Lower lobe of right lung (tissue), 2 donors: ENCODE measurements at regions not wholly inside any gene's neighbourhood (a gene's known extent, or its start where the extent isn't known, plus 50 kb on each side); places are given as distances from the start of the nearest gene placed in this dataset.

ENCODE experiments used
- ATAC-seq, 2 donors: fragments of 200-7000 bp; cut with Tn5 transposase; one replicate each; pipeline ENCODE4 v1.9.1; 2020 to 2022; ENCODE audit warnings: mild to moderate bottlenecking in 2 of 2, moderate library complexity in 2 of 2
- DNase-seq: peaks from one replicate; pipeline ENCODE4 v3.0.0-alpha.2; 2020
- H3K27ac ChIP-seq: fragments of 200-600 bp; one replicate; pipeline ENCODE4 v1.8.0; 2022
- H3K27me3 ChIP-seq: fragments of 200-600 bp; one replicate; pipeline ENCODE4 v1.8.0; 2022; ENCODE audit warnings: low read depth
- H3K36me3 ChIP-seq: fragments of 200-600 bp; one replicate; pipeline ENCODE4 v1.8.0; 2022; ENCODE audit warnings: mild to moderate bottlenecking
- H3K4me1 ChIP-seq: fragments of 200-600 bp; one replicate; pipeline ENCODE4 v1.8.0; 2022
- H3K4me3 ChIP-seq: fragments of 200-600 bp; one replicate; pipeline ENCODE4 v1.8.0; 2022; ENCODE audit warnings: mild to moderate bottlenecking
- H3K9me3 ChIP-seq: fragments of 200-600 bp; one replicate; pipeline ENCODE4 v1.8.0; 2022
- CTCF ChIP-seq: fragments of 200-600 bp; IDR thresholded peaks from one replicate; pipeline ENCODE4 v1.8.0; 2022; ENCODE audit warnings: antibody characterized with exemption, mild to moderate bottlenecking
- intact Hi-C: fragments of 100-400 bp; cut with DNase I; formaldehyde crosslinking; loops from one replicate; pipeline ENCODE4 v1.11.0; 2022
- donor health status: DM: no; HTN: yes; CAD: no; lungs with severe emphysema.

- Histone ChIP-seq H3K9me3 (peaks cover 14% of the 10 kb centered on the region), H3K27me3 (peaks cover 4% of the 10 kb centered on the region), H3K27ac (no peak overlapping the region), H3K4me1 (no peaks in the 10 kb centered on the region), H3K4me3 (no peak overlapping the region), H3K36me3 (no peaks in the 10 kb centered on the region)
- intact Hi-C loops: no loop called here
- DNase-seq (no peak), ATAC-seq (no peak)
- no peak for TF ChIP-seq CTCF
These were observed 571.2 kb downstream of the TBC1D22A start for GRCh38 chr22:47333625-47334024.

- Histone ChIP-seq H3K9me3 (peaks cover 14% of the 10 kb centered on the region), H3K36me3 (no peaks in the 10 kb centered on the region), H3K4me1 (no peaks in the 10 kb centered on the region), H3K27ac (no peak overlapping the region), H3K27me3 (peaks cover 4% of the 10 kb centered on the region), H3K4me3 (no peak overlapping the region)
- TF ChIP-seq CTCF: no peak
- no peak for DNase-seq
- no peak for ATAC-seq
- intact Hi-C loops: no loop called here
These were observed 570.0 kb downstream of the TBC1D22A start for GRCh38 chr22:47332246-47332980.

GRCh38 chr22:47331750-47332149 is 569.3 kb downstream of the TBC1D22A start:
- Histone ChIP-seq H3K36me3 (no peaks in the 10 kb centered on the region), H3K27me3 (peaks cover 4% of the 10 kb centered on the region), H3K4me3 (no peak overlapping the region), H3K27ac (no peak overlapping the region), H3K4me1 (no peaks in the 10 kb centered on the region), H3K9me3 (peaks cover 14% of the 10 kb centered on the region)
- TF ChIP-seq CTCF: no peak
- intact Hi-C loops: no loop called here
- ATAC-seq: no peak
- no peak for DNase-seq

GRCh38 chr22:47329727-47330650 is 567.5 kb downstream of the TBC1D22A start:
- H3K27me3 ChIP-seq: peaks cover 4% of the 10 kb centered on the region
- H3K36me3 ChIP-seq: no peaks in the 10 kb centered on the region
- intact Hi-C loops: no loop called here
- DNase-seq (no peak), ATAC-seq (no peak)
- TF ChIP-seq CTCF: no peak
- no peaks in the 10 kb centered on the region for H3K4me1 ChIP-seq
- peaks cover 14% of the 10 kb centered on the region for H3K9me3 ChIP-seq
- H3K4me3 ChIP-seq: no peak overlapping the region
- H3K27ac ChIP-seq: no peak overlapping the region

GRCh38 chr22:47328550-47329243 is 566.2 kb downstream of the TBC1D22A start:
- TF ChIP-seq CTCF: no peak

More at GRCh38 chr22:47328550-47329243, 566.2 kb downstream of the TBC1D22A start:
- Histone ChIP-seq H3K4me3 (no peak overlapping the region), H3K9me3 (peaks cover 8% of the 10 kb centered on the region), H3K36me3 (no peaks in the 10 kb centered on the region), H3K27me3 (peaks cover 6% of the 10 kb centered on the region), H3K4me1 (no peaks in the 10 kb centered on the region), H3K27ac (no peak overlapping the region)
- ATAC-seq (peak in 1 of 2 donors; percentile 58), DNase-seq (no peak)
- intact Hi-C loops: no loop called here
